ENCODE measurements at regions not wholly inside any gene's neighbourhood (a gene's known extent, or its start where the extent isn't known, plus 50 kb on each side); places are given as distances from the start of the nearest gene placed in this dataset.
"Not testable (repeated sequence)": the region's sequence is repeated elsewhere in the genome, so short reads cannot be mapped to it uniquely, and the experiment has no call there.

DNA sequence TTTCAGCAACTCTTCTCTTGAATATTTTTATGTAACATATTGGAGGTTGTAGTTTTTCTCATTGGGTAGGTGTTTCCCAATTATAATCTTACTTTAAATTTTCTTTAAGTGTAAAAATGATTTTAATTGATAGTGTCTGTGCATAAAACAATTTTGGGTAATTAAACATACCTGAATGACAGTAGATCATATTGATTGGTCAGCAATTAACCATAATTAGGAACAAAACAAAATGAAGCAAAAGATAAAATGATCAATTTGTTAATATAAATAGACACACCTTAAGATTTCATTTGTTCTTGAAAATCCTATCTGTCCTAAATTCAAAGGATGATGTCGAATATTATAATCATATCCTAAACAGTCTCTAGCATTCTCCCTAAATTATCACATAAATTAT, 468.3 kb downstream of the PDZRN4 start:
- no peak for DNase-seq

DNA sequence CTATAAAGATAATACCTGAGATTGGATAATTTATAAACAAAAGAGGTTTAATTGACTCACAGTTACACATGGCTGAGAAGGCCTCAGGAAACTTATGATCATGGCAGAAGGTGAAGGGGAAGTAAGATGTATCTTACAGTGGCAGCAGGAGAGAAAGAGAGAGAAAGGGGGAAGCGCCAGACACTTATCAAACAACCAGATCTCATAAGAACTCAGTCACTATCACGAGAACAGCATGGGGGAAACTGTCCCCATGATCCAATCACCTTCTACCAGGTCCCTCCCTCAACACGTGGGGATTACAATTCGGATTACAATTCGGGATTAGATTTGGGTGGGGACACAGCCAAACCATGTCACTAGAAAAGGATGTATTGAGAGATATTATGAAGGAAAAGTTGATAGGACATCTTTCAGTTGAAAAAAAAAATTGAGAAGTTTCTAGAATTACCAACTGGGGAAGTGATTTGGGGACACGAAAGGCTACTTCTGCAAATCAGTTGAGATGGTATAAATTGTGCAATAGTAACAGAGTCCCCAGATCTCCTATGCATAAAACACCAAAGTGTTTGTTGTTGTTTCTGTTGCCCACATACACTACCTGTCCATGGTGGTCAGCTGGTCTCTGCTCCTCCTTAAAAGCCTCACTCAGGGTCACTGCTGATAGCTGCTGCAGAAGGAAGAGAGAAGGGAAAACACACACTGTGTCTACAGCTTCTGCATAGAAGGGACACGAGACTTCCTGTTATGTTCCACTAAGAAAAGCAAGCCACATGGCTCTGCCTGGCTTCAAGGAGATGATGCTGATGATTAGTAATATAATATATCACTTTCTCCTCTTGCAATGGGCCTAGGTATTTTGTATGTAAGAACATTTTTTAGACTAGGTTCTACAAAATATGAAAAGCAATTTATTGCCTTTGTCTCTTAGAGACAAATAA, 465.5 kb downstream of the PDZRN4 start:
- no peak for DNase-seq

DNA sequence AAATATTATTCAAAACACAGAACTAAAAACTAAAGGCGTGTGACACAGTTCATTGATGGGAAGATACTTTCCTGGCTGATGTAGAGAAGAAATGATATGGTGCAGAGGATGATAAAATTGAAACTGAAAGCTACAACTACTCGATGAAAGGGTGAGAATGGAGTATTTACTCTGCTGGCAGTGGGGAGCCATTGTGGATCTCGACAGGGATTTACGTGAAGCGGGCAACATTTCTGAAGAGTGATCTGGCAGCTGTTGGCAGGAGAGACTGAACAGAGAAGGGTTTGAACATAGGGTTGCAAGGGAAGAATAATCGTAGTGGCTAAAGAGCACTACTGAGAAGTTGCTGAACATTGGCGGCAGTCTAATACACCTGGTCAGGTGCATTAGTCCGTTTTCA, 464.9 kb downstream of the PDZRN4 start:
- DNase-seq, result no peak

DNA sequence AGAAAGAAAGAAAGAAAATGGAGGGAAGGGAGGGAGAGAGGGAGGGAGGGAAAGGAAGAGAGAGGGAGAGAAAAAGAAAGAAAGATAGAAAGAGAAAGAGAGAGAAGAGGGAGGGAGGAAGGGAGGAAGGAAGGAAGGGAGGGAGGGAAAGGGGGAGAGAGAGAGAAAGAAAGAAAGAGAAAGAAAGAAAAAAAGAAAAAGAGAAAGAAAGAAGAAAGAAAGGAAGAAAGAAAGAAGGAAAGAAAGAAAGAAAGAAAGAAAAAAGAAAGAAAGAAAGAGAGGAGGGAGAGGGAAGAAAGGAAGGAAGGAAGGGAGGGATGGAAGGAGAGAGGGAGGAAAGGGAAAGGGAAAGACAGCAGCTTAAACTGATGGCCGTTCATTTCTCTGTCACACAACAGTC, 457.5 kb downstream of the PDZRN4 start:
- no peak for DNase-seq

DNA sequence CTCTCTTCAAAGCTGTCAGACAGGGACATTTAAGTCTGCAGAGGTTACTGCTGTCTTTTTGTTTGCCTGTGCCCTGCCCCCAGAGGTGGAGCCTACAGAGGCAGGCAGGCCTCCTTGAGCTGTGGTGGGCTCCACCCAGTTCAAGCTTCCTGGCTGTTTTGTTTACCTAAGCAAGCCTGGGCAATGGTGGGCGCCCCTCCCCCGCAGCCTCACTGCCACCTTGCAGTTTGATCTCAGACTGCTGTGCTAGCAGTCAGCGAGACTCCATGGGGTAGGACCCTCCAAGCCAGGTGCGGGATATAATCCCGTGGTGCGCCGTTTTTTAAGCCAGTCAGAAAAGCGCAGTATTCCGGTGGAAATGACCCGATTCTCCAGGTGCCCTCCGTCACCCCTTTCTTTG, 454.7 kb downstream of the PDZRN4 start:
- not testable (repeated sequence) for DNase-seq

DNA sequence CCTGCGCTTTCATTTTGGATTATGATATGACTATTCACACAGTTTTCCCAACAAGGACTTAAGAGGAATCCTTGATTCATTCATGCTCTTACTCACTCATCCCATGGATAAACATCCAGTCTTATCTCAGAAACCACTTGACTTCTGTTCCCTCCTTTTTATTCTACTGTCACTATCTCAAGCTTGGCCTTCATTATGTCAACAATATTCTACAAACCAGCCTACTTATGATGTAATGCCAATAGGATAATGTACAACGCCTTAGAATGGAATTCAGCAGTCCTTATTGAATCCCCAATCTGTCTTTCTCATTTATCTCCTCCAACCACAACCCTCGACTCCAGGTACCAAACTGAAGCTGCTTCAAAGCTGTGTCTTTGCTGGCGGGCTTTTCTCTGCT, 448.5 kb downstream of the PDZRN4 start:
- DNase-seq, result no peak

DNA sequence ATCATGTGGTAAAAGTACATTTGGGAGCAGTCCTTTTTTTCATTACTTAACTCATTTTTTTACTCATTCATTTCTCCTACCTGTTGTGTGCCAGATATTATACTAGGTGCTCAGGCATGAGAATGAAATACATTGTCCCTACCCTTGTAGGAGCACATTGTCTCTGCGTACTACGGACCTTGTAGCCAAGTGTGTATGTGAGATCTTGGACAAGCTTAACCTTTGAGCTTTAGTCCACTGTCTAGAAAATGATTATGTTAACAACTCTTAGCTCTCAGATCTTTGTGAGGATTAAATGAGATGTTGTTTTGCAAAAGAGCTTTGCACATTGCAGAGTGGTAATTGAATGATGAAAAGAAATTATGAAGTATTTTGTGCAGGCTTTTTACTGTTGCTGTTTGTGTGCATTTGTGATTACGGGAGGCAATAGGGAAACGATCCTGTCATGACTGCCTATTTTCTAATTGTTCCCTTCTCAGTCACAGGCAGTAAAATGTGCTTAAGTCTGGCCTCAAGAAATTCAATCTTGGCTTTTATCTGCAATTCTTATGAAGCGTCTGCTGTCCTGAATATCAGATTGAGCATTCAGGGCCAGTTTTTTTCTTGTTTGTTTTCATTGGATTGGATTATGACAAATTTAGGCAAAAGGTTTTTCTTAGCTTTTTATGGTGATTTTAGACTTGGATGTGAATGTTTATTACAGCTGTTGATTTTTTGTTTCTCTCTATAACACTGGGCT, 447.7 kb downstream of the PDZRN4 start:
- DNase-seq, result no peak

DNA sequence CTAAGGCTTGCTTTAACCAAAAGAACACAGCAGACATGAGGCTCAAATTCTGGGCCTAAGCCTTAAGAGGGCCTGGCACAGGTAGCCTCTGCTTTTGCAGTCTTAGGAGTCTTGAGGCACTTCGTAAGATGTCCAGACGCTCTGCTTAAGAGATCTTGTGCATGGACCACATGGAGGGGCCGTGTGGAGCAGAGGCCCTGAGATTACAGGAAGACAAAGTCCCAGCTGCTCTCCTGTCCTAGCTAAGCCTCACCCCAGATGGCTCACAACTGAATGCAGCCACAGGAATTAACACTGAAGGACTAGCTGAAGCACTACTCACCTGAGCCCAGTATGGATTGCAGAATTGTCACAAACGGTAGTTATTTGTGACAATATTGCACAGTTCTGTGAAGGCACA, 446.0 kb downstream of the PDZRN4 start:
- no peak for DNase-seq

DNA sequence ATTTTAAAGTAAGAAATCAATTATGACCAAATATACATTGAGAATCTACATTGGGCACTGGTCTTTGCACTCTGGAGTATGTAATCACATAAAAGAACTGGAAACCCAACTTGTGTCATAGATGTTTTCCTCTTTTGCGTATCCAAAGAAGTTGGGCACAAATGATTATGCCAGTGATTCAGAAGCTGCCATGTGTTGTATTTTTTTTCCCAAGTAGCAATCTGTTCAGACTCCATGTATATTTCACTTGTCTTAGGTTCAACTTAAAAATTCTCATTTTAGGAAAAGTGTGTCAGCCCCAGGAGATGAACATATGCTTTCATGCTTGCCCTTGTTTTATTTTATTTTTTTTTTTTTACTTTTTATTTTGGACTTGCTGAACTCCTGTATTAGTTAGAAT, 441.5 kb downstream of the PDZRN4 start:
- DNase-seq, result no peak

DNA sequence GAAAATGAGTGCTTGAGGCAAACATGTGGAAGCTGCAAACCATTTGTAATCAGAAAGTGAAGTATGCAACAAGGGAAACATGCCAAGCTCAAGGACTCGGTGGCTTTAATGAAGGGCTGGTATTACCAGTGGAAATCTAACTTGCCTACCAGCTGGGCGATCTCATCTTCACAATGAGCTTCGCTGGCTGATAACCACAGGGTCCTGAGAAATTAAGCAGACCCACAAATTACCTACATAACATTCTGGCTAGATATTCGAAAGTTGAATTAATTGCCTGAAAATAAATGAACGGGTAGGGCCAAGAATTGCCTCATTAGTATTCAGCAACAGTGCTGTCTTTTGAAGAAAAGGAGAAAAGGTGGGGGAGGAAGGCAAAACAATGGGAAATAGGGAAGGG, 439.4 kb downstream of the PDZRN4 start:
- DNase-seq, result no peak

DNA sequence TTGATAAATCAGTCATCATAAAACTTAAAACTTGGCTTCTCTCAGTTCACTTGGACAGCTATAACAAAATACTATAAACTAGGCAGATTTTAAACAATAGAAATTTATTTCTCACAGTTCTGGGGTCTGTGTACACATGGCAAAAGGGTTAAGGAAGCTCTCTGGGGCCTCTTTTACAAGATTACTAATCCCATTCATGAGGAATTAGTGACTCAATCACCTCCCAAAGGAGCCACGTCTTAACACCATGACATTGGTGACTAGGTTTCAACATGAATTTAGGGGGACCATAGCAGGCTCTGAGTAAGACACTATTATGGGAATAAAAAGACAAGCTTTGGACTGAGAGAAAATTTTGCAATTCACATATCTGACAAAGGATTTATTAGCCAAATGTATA, 436.5 kb downstream of the PDZRN4 start:
- DNase-seq, result no peak
